ENCODE measurements at regions not wholly inside any gene's neighbourhood (a gene's known extent, or its start where the extent isn't known, plus 50 kb on each side); places are given as distances from the start of the nearest gene placed in this dataset.

GRCh38 chr2:41725901-41726300 is 321.9 kb upstream of the PKDCC start:
- DNase-seq (ENCODE audit: low spot score): no peak

- DNase-seq (ENCODE audit: low spot score): no peak
These were observed 321.5 kb upstream of the PKDCC start for GRCh38 chr2:41726364-41726763.

GRCh38 chr2:41727152-41727551 is 320.7 kb upstream of the PKDCC start:
- no peak for DNase-seq (ENCODE audit: low spot score)

- no peak for DNase-seq (ENCODE audit: low spot score)
These were observed 320.1 kb upstream of the PKDCC start for GRCh38 chr2:41727711-41728110.

- DNase-seq (ENCODE audit: low spot score): no peak
These were observed 319.0 kb upstream of the PKDCC start for GRCh38 chr2:41728788-41729338.

GRCh38 chr2:41729800-41730364 is 317.9 kb upstream of the PKDCC start:
- DNase-seq (ENCODE audit: low spot score): no peak

GRCh38 chr2:41735006-41735405 is 312.8 kb upstream of the PKDCC start:
- DNase-seq (ENCODE audit: low spot score): no peak

- DNase-seq (ENCODE audit: low spot score): peak; percentile 13
These were observed 312.3 kb upstream of the PKDCC start for GRCh38 chr2:41735476-41735875.

- DNase-seq (ENCODE audit: low spot score): peak; percentile 4
These were observed 311.7 kb upstream of the PKDCC start for GRCh38 chr2:41736105-41736567.

- DNase-seq (ENCODE audit: low spot score): no peak
These were observed 311.2 kb upstream of the PKDCC start for GRCh38 chr2:41736586-41736985.

GRCh38 chr2:41737888-41738287 is 309.9 kb upstream of the PKDCC start:
- no peak for DNase-seq (ENCODE audit: low spot score)

GRCh38 chr2:41741951-41742595 is 305.7 kb upstream of the PKDCC start:
- DNase-seq (ENCODE audit: low spot score): no peak

- no peak for DNase-seq (ENCODE audit: low spot score)
These were observed 304.5 kb upstream of the PKDCC start for GRCh38 chr2:41743324-41743723.

GRCh38 chr2:41750829-41751228 is 297.0 kb upstream of the PKDCC start:
- no peak for DNase-seq (ENCODE audit: low spot score)

- DNase-seq (ENCODE audit: low spot score): peak; percentile 59
These were observed 287.9 kb upstream of the PKDCC start for GRCh38 chr2:41759880-41760279.

GRCh38 chr2:41763141-41763540 is 284.7 kb upstream of the PKDCC start:
- no peak for DNase-seq (ENCODE audit: low spot score)

- DNase-seq (ENCODE audit: low spot score): no peak
These were observed 283.7 kb upstream of the PKDCC start for GRCh38 chr2:41764131-41764530.

GRCh38 chr2:41764919-41765318 is 282.9 kb upstream of the PKDCC start:
- no peak for DNase-seq (ENCODE audit: low spot score)

- no peak for DNase-seq (ENCODE audit: low spot score)
These were observed 279.5 kb upstream of the PKDCC start for GRCh38 chr2:41768310-41768709.

GRCh38 chr2:41771710-41772109 is 276.1 kb upstream of the PKDCC start:
- DNase-seq (ENCODE audit: low spot score): no peak

GRCh38 chr2:41772697-41773096 is 275.1 kb upstream of the PKDCC start:
- DNase-seq (ENCODE audit: low spot score): no peak

- no peak for DNase-seq (ENCODE audit: low spot score)
These were observed 273.7 kb upstream of the PKDCC start for GRCh38 chr2:41774011-41774605.

- no peak for DNase-seq (ENCODE audit: low spot score)
These were observed 272.3 kb upstream of the PKDCC start for GRCh38 chr2:41775366-41776025.
